ENCODE measurements at regions not wholly inside any gene's neighbourhood (a gene's known extent, or its start where the extent isn't known, plus 50 kb on each side); places are given as distances from the start of the nearest gene placed in this dataset.

- TF ChIP-seq CTCF (IDR thresholded peaks at IDR 0.05) (no peak), POLR2A (IDR thresholded peaks at IDR 0.05) (no peak)
These were observed 474.5 kb upstream of the NBEA start for GRCh38 chr13:34467450-34468083.

All from esophagus squamous epithelium (tissue), 4 donors.